ENCODE measurements at regions not wholly inside any gene's neighbourhood (a gene's known extent, or its start where the extent isn't known, plus 50 kb on each side); places are given as distances from the start of the nearest gene placed in this dataset.

DNA sequence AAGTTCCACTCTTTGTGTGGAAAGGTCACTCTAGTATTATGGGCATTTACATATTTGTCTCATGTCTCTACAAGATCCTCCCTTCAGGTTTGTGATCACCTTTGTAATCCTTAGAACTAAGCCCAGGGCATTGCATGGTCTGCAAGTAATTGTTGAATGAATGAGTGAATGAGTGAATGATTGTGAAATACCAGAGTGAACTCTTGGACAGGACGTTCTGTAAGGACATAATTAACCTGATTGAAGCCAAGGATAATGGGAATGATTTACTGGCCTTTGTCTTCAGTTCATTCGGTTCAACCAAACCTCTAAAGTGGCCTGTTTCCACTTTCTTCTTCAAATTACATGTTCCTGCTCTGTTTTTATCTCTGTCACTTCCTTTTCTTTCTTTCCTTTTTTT is 83.0 kb upstream of the TSPAN2 start:
- H3K4me3 Mint-ChIP-seq (ENCODE audit: low read depth, unreplicated experiment) = no peak overlapping the region

DNA sequence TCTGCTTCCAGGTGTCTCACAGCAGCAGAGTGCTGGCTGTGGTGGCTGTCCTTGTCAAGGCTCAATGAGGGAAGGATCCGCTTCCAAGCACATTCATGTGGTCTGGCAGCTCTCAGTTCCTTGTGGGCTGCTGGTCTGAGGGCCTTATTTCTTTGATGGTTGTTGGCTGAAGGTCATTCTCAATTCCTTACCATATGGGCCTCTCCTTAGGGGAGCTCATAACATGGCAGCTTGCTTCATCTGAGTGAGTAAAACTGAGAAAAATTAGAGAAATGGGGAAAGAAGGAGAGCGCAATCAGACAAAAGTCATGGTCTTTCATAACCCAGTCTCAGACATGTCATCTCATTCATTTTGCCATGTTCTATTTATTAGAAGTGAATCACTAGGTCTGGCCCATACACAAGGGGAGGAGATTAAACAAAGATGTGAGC is 81.7 kb upstream of the TSPAN2 start:
- no TSS peak for BruUV-seq (replicated peaks)
- intact Hi-C loops (cut with micrococcal nuclease; ENCODE audit: unreplicated experiment) = no loop called here
- Mint-ChIP-seq H3K4me1 (ENCODE audit: low read depth, unreplicated experiment) (no peaks in the 10 kb centered on the region), H3K27me3 (ENCODE audit: unreplicated experiment) (peaks cover 57% of the 10 kb centered on the region), H3K4me3 (ENCODE audit: low read depth, unreplicated experiment) (no peak overlapping the region), H3K9me3 (ENCODE audit: low read depth, unreplicated experiment) (no peaks in the 10 kb centered on the region), H3K27ac (ENCODE audit: unreplicated experiment) (no peak overlapping the region), H3K36me3 (ENCODE audit: insufficient read depth, unreplicated experiment) (no peaks in the 10 kb centered on the region)
- CTCF ChIA-PET = no interaction called here
- TF ChIP-seq, protein P1, sequence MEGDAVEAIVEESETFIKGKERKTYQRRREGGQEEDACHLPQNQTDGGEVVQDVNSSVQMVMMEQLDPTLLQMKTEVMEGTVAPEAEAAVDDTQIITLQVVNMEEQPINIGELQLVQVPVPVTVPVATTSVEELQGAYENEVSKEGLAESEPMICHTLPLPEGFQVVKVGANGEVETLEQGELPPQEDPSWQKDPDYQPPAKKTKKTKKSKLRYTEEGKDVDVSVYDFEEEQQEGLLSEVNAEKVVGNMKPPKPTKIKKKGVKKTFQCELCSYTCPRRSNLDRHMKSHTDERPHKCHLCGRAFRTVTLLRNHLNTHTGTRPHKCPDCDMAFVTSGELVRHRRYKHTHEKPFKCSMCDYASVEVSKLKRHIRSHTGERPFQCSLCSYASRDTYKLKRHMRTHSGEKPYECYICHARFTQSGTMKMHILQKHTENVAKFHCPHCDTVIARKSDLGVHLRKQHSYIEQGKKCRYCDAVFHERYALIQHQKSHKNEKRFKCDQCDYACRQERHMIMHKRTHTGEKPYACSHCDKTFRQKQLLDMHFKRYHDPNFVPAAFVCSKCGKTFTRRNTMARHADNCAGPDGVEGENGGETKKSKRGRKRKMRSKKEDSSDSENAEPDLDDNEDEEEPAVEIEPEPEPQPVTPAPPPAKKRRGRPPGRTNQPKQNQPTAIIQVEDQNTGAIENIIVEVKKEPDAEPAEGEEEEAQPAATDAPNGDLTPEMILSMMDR (IDR thresholded peaks at IDR 0.05; ENCODE audit: unreplicated experiment) = no peak
- no peak for DNase-seq

More for the DNA sequence above, 83.0 kb upstream of the TSPAN2 start:
- no TSS peak for BruUV-seq (replicated peaks)
- TF ChIP-seq, protein P1 (IDR thresholded peaks at IDR 0.05; ENCODE audit: unreplicated experiment) = no peak
- no peak for DNase-seq
- H3K27ac Mint-ChIP-seq (ENCODE audit: unreplicated experiment) = no peak overlapping the region
- H3K27me3 Mint-ChIP-seq (ENCODE audit: unreplicated experiment) = peaks cover 57% of the 10 kb centered on the region
- no peaks in the 10 kb centered on the region for H3K4me1 Mint-ChIP-seq (ENCODE audit: low read depth, unreplicated experiment)
- CTCF ChIA-PET = no interaction called here
- H3K9me3 Mint-ChIP-seq (ENCODE audit: low read depth, unreplicated experiment) = no peaks in the 10 kb centered on the region
- no peaks in the 10 kb centered on the region for H3K36me3 Mint-ChIP-seq (ENCODE audit: insufficient read depth, unreplicated experiment)
- intact Hi-C loops (cut with micrococcal nuclease; ENCODE audit: unreplicated experiment) = no loop called here

DNA sequence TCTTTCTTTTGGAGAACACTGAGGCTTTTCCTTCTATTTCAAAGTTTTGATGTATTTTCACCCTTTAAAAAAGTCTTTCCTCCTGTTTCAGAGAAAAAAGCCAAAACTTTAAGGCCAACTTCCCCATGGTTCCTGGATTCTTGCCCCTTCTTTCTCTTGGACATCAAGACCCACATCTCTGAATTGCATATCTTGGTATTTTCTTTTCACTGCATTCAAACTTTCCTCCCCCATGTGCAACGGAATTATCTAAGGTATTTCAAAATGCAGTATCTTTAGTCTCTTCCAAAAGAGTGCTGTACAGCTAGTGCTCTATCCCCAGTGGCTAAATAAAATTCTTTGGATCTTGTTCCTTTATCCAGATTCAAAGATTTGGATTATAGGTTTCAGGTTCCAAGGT is 81.1 kb upstream of the TSPAN2 start:
- H3K27ac Mint-ChIP-seq (ENCODE audit: unreplicated experiment) = no peak overlapping the region

DNA sequence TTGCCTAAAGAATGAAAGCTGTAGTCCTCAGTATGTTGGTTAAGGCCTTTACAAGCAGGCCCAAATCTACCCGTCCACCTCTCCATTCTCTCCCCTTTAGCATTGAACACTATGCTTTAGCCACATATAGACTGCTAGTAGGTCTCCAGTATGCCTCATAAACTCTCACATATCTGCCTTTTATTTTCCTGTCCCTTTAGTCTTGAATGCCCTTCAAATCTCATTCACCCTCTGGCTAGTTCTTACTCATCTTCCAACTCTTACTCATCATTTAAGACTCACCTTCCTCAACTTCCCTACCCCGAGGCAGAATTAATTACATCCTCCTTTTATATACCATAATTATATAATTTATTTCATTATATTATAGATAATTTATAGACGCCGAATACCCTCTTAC is 78.7 kb upstream of the TSPAN2 start:
- BruUV-seq (replicated peaks) = no TSS peak
- DNase-seq = no peak
- TF ChIP-seq, protein P1 (IDR thresholded peaks at IDR 0.05; ENCODE audit: unreplicated experiment) = no peak
- no peaks in the 10 kb centered on the region for H3K4me1 Mint-ChIP-seq (ENCODE audit: low read depth, unreplicated experiment)
- no peak overlapping the region for H3K27ac Mint-ChIP-seq (ENCODE audit: unreplicated experiment)
- H3K27me3 Mint-ChIP-seq (ENCODE audit: unreplicated experiment) = peaks cover 34% of the 10 kb centered on the region
- CTCF ChIA-PET = no interaction called here
- intact Hi-C loops (cut with micrococcal nuclease; ENCODE audit: unreplicated experiment) = no loop called here
- H3K4me3 Mint-ChIP-seq (ENCODE audit: low read depth, unreplicated experiment) = no peak overlapping the region
- no peaks in the 10 kb centered on the region for H3K36me3 Mint-ChIP-seq (ENCODE audit: insufficient read depth, unreplicated experiment)
- no peaks in the 10 kb centered on the region for H3K9me3 Mint-ChIP-seq (ENCODE audit: low read depth, unreplicated experiment)

More for the DNA sequence above, 81.1 kb upstream of the TSPAN2 start:
- intact Hi-C loops (cut with micrococcal nuclease; ENCODE audit: unreplicated experiment) = no loop called here
- DNase-seq = no peak
- no peaks in the 10 kb centered on the region for H3K4me1 Mint-ChIP-seq (ENCODE audit: low read depth, unreplicated experiment)
- H3K9me3 Mint-ChIP-seq (ENCODE audit: low read depth, unreplicated experiment) = no peaks in the 10 kb centered on the region
- CTCF ChIA-PET = no interaction called here
- no peaks in the 10 kb centered on the region for H3K36me3 Mint-ChIP-seq (ENCODE audit: insufficient read depth, unreplicated experiment)
- H3K4me3 Mint-ChIP-seq (ENCODE audit: low read depth, unreplicated experiment) = no peak overlapping the region
- TF ChIP-seq, protein P1 (IDR thresholded peaks at IDR 0.05; ENCODE audit: unreplicated experiment) = no peak
- peaks cover 57% of the 10 kb centered on the region for H3K27me3 Mint-ChIP-seq (ENCODE audit: unreplicated experiment)
- no TSS peak for BruUV-seq (replicated peaks)
